Neural progenitor cell (in vitro differentiated cells): ENCODE measurements at regions not wholly inside any gene's neighbourhood (a gene's known extent, or its start where the extent isn't known, plus 50 kb on each side); places are given as distances from the start of the nearest gene placed in this dataset.

Experiments used
- CTCF ChIP-seq: fragments of 200-600 bp; sonication (generic); IDR thresholded peaks from 2 replicates; pipeline ENCODE4 v1.5.1; 2017; ENCODE audit warnings: antibody characterized with exemption, mild to moderate bottlenecking
- EZH2phosphoT487 ChIP-seq: fragments of 200-600 bp; sonication (generic); IDR thresholded peaks from 2 replicates; pipeline ENCODE4 v1.6.1; 2017; ENCODE audit warnings: antibody characterized with exemption

- TF ChIP-seq CTCF (no peak), EZH2phosphoT487 (no peak)
Measured at GRCh38 chr1:34365295-34365694, 188.6 kb downstream of the C1orf94 start.
